ENCODE measurements at regions not wholly inside any gene's neighbourhood (a gene's known extent, or its start where the extent isn't known, plus 50 kb on each side); places are given as distances from the start of the nearest gene placed in this dataset.

DNA sequence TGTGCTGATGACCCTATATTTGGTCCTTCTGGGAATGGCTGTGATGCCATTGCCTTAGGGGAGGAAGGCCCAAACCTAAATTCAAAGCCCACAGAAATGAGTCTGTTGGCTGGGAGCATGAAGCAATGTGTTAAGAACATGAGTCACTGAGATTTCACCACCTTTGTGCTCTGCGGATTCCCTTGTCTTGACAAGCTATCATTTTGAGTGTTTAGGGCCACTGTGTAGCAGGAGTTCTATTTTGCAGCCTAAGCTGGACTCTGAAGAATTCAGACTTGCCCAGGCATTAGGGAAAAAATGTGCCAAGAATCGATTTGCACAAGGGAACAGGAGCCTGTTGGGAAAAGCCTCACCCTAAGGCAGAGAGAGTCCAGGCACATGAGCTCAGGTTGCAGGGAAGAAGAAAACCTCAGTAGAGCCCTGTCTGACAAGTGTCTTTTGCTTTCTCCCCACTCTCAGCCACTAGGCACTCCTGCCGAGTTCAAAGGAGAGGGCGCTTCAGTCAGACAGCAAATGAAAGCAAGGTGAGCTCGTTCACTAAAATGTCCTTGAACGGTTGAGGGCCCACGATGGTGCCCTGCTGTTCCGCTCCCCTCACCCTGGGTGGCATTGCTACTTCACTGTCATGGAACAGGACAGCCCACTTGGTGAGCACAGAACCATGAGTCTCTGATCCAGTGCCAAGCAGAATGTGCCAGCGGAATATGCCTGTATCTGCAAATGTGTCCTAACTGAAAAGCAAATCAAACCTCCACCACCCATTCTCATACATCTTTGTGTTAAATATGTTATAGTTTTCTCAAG, 93.6 kb downstream of the PRLHR start:
- DNase-seq (ENCODE audit: low read depth in 3 of 3, low spot score in 2 of 3): no peak

DNA sequence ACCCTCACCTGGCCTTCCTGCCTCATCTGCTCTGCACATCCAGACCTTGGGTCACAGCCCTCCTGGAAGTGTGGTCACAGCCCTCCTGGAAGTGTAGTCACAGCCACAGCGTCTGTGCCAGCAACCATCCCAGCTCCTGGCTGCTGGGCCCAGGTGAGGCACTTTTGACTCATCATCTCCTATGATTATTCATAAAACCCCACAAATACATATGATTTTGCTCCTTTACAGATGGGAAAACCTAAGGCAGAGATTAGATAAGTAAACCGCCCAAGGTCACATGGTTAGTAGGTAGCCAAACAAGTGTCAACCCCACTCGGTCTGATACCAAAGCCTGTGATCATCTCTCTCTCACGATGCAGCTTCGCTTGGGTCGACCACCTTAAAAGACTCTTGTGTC, 94.3 kb downstream of the PRLHR start:
- DNase-seq (ENCODE audit: low read depth in 3 of 3, low spot score in 2 of 3): no peak

DNA sequence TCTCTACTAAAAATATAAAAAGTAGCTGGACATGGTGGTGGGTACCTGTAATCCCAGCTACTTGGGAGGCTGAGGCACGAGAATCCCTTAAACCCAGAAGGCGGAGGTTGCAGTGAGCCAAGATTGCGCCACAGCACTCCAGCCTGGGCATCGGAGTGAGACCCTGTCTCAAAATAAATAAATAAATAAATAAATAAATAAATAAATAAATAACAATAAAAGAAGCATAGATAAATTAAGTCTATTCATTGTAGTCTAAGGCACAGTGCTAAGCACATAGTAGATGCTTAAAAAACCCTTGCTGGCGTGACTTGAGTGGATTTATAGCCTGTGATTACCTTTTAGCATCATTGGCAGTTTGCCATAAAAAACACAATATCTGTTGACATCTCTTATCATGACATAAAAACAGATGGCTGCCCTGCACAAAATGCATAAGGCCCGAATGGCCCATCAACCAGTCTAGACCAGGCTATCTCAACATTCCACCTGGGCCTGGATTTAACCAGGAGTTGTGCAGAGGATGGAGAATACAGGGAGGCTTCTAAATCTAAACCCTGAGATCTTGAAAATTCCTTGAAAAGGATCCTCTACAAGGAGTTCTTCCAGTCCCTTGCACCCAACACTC, 94.9 kb downstream of the PRLHR start:
- DNase-seq (ENCODE audit: low read depth in 3 of 3, low spot score in 2 of 3): no peak

DNA sequence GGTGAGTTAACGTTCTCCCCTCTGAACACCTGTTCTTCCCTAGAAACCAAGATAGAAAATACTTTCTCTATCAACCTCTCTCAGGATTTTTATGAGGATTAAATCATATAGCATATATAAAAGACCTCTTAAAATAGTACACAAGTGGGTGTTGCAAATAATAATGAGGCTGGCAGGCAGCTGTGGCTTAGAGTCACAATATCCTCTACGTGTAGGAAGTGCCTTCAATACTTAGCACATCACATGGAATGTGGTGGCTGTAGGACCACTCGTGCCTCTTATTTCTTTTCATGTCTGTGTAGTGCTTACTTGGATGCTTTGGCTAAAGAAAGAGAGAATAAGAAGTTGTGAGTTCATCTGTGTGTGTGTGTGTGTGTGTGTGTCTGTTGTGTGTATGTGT, 96.3 kb downstream of the PRLHR start:
- DNase-seq (ENCODE audit: low read depth in 3 of 3, low spot score in 2 of 3): no peak

DNA sequence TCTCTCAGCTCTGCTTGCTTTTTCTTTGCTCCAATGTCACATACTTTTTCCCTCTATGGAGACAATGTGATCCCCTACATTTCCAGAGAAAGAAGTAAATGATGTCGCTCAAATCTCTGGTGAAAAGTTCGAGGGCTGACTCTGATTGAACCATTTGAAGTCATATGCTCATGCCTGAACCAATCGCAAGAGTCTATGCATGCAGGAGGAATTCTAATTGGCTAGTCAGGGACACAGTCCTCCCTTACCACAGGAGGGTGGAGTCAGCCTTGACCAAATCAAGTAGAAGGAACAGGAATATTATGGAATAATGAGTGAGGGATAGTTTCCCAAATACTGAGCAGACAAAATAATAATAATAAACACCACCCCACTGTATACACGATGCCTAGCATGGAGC, 96.8 kb downstream of the PRLHR start:
- DNase-seq (ENCODE audit: low read depth in 3 of 3, low spot score in 2 of 3): no peak

DNA sequence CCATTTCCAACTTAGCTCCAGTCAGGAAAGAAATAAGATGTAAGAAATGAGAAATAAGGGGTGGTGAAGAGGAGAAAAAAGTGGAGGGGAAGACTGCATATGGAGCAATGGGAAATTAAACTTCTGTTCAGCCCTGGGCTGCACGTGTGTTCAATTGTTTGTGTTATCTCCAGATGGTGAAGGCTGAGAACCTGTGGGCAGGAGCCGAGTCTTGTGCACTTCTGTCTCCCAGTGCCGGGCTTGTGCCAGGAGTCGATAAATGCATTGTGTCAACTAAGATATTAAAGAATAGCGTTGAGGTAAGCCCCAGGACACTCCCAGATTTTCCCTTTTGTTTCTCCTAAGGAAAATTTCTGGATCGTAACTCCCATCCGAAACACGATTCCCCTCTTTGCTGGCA, 98.2 kb downstream of the PRLHR start:
- DNase-seq (ENCODE audit: low read depth in 3 of 3, low spot score in 2 of 3): no peak

DNA sequence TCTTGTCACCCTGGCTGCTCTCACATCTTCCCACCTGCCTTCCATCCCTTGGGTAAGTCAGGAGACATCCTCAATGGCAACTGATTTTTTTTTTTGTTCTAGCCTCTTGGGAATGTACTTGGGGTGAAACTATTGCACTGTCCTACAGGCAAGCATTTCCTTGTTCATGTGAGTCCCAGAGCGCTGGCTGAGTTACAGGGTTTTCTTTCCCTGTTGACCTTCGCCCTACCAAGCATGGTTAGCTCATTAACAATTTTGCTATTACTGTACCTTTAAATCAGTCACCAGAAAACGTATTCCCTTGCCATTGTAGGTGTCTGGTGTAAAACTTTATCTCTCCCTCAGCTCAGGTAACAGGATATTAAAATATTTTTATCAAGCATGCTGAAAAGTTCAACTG, 98.9 kb downstream of the PRLHR start:
- no peak for DNase-seq (ENCODE audit: low read depth in 3 of 3, low spot score in 2 of 3)

DNA sequence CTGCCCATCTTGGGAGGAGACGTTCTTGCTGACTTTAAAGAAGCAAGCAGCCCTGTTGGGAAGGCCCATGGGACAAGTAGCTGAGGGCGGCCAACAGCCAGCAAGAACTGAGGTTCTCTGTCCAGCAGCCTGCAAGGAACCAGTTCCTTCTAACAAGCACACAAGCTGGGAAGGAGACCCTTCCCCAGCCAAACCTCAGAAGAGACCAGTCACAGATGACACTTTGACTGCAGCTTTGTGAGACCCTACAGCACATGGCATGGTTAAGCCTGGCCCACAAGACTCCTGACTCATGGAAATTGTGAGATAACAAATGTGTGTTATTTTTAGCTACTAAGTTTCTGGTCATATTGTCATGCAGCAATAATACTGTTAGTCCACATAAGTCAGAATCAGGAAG, 99.9 kb downstream of the PRLHR start:
- DNase-seq (ENCODE audit: low read depth in 3 of 3, low spot score in 2 of 3): no peak

DNA sequence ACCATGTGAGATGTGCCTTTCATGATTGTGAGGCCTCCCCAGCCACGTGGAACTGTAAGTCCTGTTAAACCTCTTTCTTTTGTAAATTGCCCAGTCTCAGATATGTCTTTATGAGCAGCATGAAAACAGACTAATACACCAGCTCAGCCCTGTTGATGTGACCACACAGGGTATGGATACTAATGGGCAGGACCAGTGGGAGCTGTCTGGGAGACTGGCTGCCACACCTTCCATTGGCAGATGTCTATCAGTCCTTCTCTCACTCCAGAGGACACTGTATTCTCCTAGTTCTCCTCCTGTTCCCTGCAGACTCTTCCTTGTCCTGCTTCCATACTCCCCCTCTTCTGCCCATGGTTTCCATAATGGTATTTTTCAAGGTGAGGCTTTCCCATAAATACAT, 104.4 kb downstream of the PRLHR start:
- no peak for DNase-seq (ENCODE audit: low read depth in 3 of 3, low spot score in 2 of 3)

DNA sequence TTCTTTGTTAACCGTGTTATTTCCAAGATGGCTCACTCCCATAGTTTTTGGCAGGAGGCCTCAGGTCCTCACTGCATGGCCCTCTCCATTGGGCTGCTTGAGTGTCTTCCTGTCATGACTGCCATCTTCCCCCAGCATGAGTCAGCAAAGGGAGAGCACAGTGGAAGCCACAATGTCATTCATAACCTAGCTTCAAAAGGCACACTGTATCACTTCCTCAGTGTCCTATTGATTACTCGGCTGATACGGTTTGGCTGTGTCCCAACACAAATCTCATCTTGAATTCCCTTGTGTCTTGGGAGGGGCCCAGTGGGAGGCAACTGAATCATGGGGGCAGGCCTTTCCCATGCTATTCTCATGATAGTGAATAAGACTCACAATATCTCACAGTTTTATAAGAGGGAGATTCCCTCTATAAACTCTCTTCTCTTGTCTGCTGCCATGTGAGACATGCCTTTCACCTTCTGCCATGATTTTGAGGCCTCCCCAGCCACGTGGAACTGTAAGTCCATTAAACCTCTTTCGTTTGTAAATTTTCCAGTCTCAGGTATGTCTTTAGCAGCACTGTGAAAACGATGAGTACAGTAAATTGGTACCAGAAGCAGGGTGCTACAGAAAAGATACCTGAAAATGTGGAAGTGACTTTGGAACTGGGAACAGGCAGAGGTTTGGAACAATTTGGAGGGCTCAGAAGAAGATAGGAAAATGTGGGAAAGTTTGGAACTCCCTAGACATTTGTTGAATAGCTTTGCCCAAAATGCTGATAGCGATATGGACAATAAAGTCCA, 106.5 kb downstream of the PRLHR start:
- DNase-seq (ENCODE audit: low read depth in 3 of 3, low spot score in 2 of 3): no peak

DNA sequence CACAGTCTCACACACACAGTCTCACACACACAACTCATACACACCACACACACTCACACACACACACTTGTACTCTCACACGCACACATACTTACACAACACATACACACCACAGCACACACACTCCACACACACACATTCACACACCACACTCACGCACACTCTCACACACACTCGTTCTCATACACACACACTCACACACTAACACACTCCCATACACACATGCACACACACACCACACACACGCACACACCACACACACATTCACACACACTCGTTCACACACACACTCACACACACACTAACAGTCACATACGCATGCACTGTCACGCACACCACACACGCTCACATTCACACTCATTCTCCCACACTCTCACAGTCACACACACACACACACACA, 109.8 kb downstream of the PRLHR start:
- no peak for DNase-seq (ENCODE audit: low read depth in 3 of 3, low spot score in 2 of 3)

DNA sequence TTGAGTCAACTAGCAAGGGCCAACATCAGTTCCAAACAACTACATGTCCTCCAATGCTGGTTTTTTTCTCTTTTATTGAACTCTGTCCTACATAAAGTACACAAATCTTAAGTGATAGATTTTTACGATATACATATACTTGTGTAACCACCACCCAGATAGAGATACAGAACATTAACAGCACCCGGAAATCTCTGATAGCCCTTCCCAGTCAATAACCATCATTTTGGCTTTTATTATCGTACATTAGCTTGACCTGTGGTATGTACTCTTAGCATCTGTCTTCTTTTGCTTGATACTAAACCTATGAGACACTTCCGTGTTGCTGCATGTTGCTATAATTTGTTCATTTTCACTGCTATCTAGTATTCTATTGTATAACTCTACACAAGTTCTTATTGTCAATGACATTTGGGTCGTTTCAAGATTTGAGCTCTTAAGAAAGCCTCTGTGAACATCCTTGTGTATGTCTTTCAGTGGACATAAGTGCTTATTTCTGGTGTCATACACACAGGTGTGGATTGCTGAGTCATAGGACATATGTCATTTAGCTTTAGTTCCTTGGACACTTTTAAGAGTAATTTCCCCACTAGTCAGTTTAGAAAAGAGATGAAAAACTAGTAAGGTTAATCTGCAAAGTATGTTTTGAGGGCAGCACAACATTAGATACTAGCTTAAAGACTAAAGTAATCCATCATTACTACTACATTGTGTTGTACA, 111.1 kb downstream of the PRLHR start:
- DNase-seq (ENCODE audit: low read depth in 3 of 3, low spot score in 2 of 3): no peak

DNA sequence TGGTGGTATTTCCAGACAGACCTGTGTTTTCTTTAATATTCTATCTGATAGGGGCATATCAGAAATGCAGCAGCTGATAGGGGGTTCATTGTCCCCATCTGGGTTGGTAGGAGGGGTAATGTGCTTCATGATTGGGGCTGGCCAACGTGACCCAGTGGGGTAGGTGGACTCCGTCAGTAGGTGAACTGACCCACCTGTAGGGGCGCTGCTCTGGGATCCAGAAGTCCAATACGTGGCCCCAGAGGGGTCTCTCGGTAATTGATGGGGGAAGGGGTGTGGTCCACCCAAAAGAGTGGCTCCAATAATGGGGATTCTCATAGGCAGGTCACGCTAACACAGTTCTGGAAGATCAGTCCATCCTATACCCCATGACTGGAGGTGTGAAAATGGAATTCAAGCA, 112.0 kb downstream of the PRLHR start:
- DNase-seq (ENCODE audit: low read depth in 3 of 3, low spot score in 2 of 3): no peak

DNA sequence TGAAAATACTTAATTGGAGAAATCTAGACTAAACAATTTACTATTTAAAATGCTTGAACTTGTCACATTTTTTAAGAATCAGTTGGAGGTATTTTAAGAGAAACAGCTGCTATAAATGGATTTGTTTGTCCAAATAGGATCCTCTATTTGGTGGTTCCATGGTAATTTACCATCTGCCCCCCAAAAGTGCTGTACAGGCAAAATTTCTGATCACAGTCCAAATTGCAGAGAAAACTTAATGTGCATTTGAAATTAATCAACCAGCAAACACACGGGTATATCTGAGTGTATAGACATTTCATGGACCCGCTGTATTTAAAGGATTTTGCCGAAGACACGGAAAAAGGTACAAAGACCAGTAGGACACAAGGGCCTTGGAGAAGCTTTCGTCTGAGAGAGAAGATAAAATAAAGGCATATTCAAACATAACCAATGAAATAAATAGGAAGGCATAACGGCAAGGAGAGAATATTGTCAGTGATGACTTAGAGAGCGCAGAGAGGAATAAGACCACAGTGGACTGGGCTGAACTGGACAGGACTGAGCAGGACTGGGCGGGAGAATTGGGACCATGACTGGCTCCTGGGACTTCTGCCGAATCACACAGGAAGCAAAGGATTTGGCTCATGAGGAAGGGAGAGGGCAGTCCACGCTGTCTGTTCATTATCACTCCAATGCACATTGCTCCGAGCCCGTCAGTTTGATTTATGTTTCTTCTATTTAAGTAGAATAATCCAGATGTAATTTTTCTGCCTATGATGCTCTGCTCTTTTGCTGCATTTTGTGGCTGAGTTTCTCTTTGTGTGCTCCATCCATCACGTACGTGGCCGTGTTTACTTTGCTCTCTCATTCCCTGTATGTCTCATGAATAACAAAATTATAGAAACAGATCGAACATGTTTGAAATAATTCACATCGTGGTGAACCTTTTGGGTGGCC, 112.8 kb downstream of the PRLHR start:
- DNase-seq (ENCODE audit: low read depth in 3 of 3, low spot score in 2 of 3): no peak

DNA sequence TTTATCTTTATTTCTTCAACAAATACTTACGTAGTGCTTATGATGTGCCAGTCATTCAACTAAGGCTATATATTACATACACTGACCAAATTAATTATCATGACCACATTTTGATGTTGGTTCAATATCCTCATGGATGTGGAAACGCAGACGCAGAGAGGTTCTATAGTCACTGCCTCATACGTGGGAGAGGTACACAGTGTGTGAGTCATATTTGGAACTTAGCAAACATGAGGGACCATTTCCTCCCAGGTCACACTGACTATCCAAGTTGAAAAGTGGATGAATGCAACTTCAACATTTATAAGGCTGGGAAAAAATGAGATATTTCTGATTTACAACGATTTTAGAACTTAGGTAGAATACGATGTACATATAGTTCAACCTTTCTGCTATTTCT, 113.6 kb downstream of the PRLHR start:
- DNase-seq (ENCODE audit: low read depth in 3 of 3, low spot score in 2 of 3): no peak

DNA sequence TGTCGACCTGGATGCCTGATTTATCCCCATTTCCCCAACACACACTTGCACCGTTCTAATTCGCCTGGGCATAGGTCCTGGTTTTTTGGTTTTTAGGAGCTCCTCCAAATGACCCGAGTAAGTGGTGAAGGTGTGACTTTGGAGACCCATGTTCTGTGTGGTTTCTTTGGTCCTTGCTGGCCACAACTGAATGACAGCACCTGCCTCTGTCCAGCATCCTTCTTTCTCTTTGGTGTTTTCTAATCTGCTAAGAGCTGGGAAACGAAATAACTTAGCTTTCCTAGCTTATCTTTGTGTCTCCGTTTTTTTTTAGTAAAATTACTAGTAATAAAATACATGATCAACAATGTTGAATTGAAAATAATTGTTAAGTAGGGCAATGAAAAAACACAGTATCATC, 120.2 kb downstream of the PRLHR start:
- DNase-seq (ENCODE audit: low read depth in 3 of 3, low spot score in 2 of 3): no peak

DNA sequence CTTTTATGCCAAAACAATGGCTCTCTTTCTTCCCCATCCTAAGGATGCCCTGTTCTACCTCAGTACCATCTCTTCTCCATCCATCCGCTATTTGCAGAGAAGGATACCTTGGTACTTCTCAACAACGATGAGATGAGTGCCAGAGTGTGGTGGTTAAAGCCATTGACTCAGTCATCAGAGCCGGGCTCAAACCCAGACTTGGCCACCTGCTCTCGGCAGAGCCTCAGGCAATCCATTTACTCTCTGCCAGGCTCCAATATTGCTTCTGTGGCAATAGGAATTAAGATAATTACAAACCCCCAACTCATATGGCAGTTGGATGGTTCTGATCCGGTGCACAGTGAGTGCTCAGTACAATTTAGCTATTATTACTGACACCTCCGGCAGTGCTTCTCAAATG, 121.3 kb downstream of the PRLHR start:
- no peak for DNase-seq (ENCODE audit: low read depth in 3 of 3, low spot score in 2 of 3)

DNA sequence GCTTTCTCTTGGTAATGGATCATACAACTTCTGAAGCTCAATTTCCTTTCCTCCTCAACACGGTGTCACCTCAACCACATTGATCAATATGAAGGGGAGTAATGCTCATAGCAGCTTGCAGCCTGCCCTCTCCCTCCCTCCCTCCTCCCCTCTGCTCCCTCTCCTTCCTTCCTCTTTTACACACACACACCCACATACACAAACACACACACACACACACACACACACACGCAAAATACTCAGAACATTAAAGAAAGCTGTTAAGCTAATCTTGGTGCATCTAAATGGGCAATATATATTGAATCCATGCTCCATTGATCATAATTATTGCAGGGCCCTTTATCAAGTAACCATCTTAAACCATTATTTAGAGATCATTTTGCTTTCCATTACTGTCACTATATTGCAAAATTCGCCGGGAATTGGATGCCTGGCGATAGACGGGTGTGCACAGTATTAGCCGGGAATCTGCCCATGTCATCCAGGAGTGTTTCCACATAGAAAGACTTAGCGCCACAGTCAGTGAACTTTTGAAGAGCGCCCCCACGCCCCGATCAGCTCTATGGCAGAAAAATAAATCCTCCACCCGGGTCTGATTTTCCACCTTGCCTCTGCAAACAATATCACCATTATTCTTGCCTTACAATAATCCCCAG, 122.0 kb downstream of the PRLHR start:
- no peak for DNase-seq (ENCODE audit: low read depth in 3 of 3, low spot score in 2 of 3)

DNA sequence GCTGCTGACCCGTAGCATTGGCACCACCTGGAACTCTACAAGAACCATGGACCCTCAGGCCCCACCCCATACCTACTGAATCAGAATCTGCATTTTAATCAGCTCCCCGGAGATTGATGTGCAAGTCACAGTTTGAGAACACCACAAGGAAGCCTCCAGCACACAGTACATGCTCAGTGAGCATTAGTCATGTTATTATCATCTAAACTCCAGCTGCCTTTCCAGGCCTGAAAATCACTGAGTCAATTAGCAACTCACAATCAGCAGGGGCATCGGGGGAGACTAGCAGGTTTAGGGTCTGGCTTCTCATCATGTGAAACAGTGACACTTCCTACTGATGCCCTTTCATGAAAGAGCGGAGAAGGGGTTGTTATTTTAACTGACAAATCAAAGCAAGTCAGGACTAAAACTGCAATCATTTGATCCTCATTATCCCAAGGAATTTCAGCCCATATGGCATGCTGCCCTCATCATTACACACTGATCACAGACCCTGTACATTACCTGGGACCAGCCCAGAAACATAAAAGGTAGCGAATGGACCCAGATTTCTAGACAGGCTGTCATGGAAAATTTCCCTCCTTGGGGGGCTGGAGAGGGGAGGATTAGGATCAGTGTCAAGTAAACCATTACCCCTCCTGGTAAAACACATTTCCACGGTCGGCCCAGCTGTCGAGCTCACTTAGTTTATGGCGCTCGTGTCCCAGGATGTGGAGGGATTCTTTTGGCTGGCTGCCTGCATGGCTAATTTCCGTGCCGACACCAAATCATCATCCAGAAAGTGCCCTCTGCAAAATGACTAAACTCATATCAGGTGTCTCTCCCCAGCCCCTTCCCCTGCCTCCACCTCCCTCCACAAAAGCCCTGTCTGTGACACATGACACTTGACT, 122.8 kb downstream of the PRLHR start:
- no peak for DNase-seq (ENCODE audit: low read depth in 3 of 3, low spot score in 2 of 3)

Measured in right renal cortex interstitium (tissue), 3 donors.